Neuronal stem cell (in vitro differentiated cells): ENCODE measurements at regions not wholly inside any gene's neighbourhood (a gene's known extent, or its start where the extent isn't known, plus 50 kb on each side); places are given as distances from the start of the nearest gene placed in this dataset.

ENCODE experiments used
- DNase-seq: peaks from one replicate; pipeline ENCODE4 v3.0.0-alpha.2; 2013; ENCODE audit warnings: low spot score
- H2AFZ ChIP-seq: one replicate; pipeline ENCODE4 v1.6.1; 2013; ENCODE audit warnings: mild to moderate bottlenecking, low read length, inconsistent platforms
- H2AK5ac ChIP-seq: 2 replicates; pipeline ENCODE4 v1.6.1; 2013; ENCODE audit warnings: low read depth, mild to moderate bottlenecking, inconsistent platforms, low read length, moderate library complexity, mixed read lengths
- H2BK120ac ChIP-seq: 2 replicates; pipeline ENCODE4 v1.6.1; 2013; ENCODE audit warnings: low read depth, mild to moderate bottlenecking, inconsistent platforms, low read length, moderate library complexity, mixed read lengths
- H2BK12ac ChIP-seq: one replicate; pipeline ENCODE4 v1.6.1; 2013; ENCODE audit warnings: low read length, inconsistent platforms
- H2BK15ac ChIP-seq: 2 replicates; pipeline ENCODE4 v1.6.1; 2013; ENCODE audit warnings: mild to moderate bottlenecking, low read length, inconsistent platforms, mixed read lengths
- H2BK5ac ChIP-seq: one replicate; pipeline ENCODE4 v1.6.1; 2013; ENCODE audit warnings: inconsistent platforms, mild to moderate bottlenecking, low read length, moderate library complexity
- H3K14ac ChIP-seq: one replicate; pipeline ENCODE4 v1.6.1; 2013; ENCODE audit warnings: low read length, inconsistent platforms
- H3K18ac ChIP-seq: 2 replicates; pipeline ENCODE4 v1.6.1; 2013; ENCODE audit warnings: low read length, inconsistent platforms
- H3K23ac ChIP-seq: 2 replicates; pipeline ENCODE4 v1.6.1; 2013; ENCODE audit warnings: low read depth, mild to moderate bottlenecking, mixed read lengths, low read length, inconsistent platforms; ENCODE audit not compliant: poor library complexity
- H3K27ac ChIP-seq: replicated peaks from 3 replicates; pipeline ENCODE4 v1.5.1; 2013; ENCODE audit warnings: low read length, inconsistent platforms
- H3K27me3 ChIP-seq, 3 experiments: 2 replicates each; pipeline ENCODE4 v1.6.1; 2013; ENCODE audit warnings: low read length in 3 of 3, mild to moderate bottlenecking in 2 of 3, inconsistent platforms in 1 of 3, low read depth in 1 of 3, mixed read lengths in 1 of 3, moderate library complexity in 1 of 3; ENCODE audit not compliant: control insufficient read depth in 3 of 3, insufficient read depth in 3 of 3
- H3K36me3 ChIP-seq, 2 donors: replicated peaks in 1 of 2; 2 replicates each; pipeline ENCODE4 v1.6.1; 2013; ENCODE audit warnings: low read length in 2 of 2; ENCODE audit not compliant: control insufficient read depth in 2 of 2, insufficient read depth in 2 of 2
- H3K4ac ChIP-seq: 2 replicates; pipeline ENCODE4 v1.6.1; 2013; ENCODE audit warnings: inconsistent platforms, mild to moderate bottlenecking, low read length, moderate library complexity
- H3K4me1 ChIP-seq, 2 donors: 1 replicate in 1 of 2; 2 replicates in 1 of 2; pipeline ENCODE4 v1.6.1; 2013; ENCODE audit warnings: low read length in 2 of 2, low read depth in 1 of 2; ENCODE audit not compliant: control insufficient read depth in 2 of 2, insufficient read depth in 1 of 2
- H3K4me2 ChIP-seq: one replicate; pipeline ENCODE4 v1.6.1; 2013; ENCODE audit warnings: mild to moderate bottlenecking, low read length, inconsistent platforms; ENCODE audit not compliant: insufficient read depth, poor library complexity, severe bottlenecking
- H3K4me3 ChIP-seq, 2 donors: 2 replicates each; pipeline ENCODE4 v1.5.1; 2013; ENCODE audit warnings: low read length in 2 of 2, mild to moderate bottlenecking in 2 of 2, inconsistent platforms in 1 of 2, moderate library complexity in 1 of 2
- H3K79me1 ChIP-seq: one replicate; pipeline ENCODE4 v1.6.1; 2013; ENCODE audit warnings: low read depth, mild to moderate bottlenecking, inconsistent platforms, low read length, moderate library complexity
- H3K9ac ChIP-seq: one replicate; pipeline ENCODE4 v1.6.1; 2013; ENCODE audit warnings: mild to moderate bottlenecking, low read depth, low read length, inconsistent platforms; ENCODE audit not compliant: poor library complexity
- H3K9me3 ChIP-seq, 2 donors: replicated peaks in 1 of 2; 2 replicates each; pipeline versions ENCODE3 to v1.6.1; 2013; ENCODE audit warnings: low read length in 2 of 2, mild to moderate bottlenecking in 2 of 2, inconsistent platforms in 1 of 2, low read depth in 1 of 2, mixed read lengths in 1 of 2, moderate library complexity in 1 of 2; ENCODE audit not compliant: control insufficient read depth in 2 of 2, insufficient read depth in 1 of 2
- H4K8ac ChIP-seq: one replicate; pipeline ENCODE4 v1.6.1; 2013; ENCODE audit warnings: low read depth, mild to moderate bottlenecking, inconsistent platforms, low read length, moderate library complexity
- H4K91ac ChIP-seq: one replicate; pipeline ENCODE4 v1.6.1; 2013; ENCODE audit warnings: low read length, low read depth, mild to moderate bottlenecking, inconsistent platforms; ENCODE audit not compliant: poor library complexity
- WGBS, 2 donors: extraction: QIAGEN DNeasy Blood & Tissue Kit; methylation state at CpG; one replicate each; pipeline ENCODE4 v1.1.7; 2013; ENCODE audit warnings: missing lambda C conversion rate in 2 of 2, mixed read lengths in 1 of 2; ENCODE audit not compliant: insufficient read length in 2 of 2, insufficient replicate concordance in 1 of 2; ENCODE audit errors: extremely low coverage in 2 of 2; 5-methylcytosine and 5-hydroxymethylcytosine counted together

GRCh38 chr20:55667024-55667423 is 338.3 kb downstream of the CBLN4 start:
- Histone ChIP-seq H2BK120ac (no peak overlapping the region), H3K27me3 (no peaks in the 10 kb centered on the region), H3K36me3 (no peaks in the 10 kb centered on the region), H4K91ac (no peak overlapping the region), H2AK5ac (no peak overlapping the region), H3K4me1 (no peaks in the 10 kb centered on the region), H2AFZ (no peak overlapping the region), H2BK5ac (no peak overlapping the region), H3K27ac (no peak overlapping the region), H3K9me3 (no peaks in the 10 kb centered on the region), H3K18ac (no peak overlapping the region), H3K4me2 (no peak overlapping the region), H3K4ac (no peak overlapping the region), H3K4me3 (no peak overlapping the region), H3K79me1 (no peaks in the 10 kb centered on the region), H2BK12ac (no peak overlapping the region), H3K23ac (no peak overlapping the region), H2BK15ac (no peak overlapping the region), H4K8ac (no peak overlapping the region), H3K14ac (no peak overlapping the region), H3K9ac (no peak overlapping the region)
- DNase-seq: no peak
- no CpG with 5 or more reads among the region's 4 CpGs for WGBS, 2 donors

GRCh38 chr20:55656231-55656775 is 349.0 kb downstream of the CBLN4 start:
- WGBS, 2 donors: no CpG with 5 or more reads among the region's 3 CpGs
- no peak overlapping the region for H4K91ac ChIP-seq
- no peak overlapping the region for H2BK120ac ChIP-seq
- H3K23ac ChIP-seq: no peak overlapping the region
- no peak for DNase-seq
- no peak overlapping the region for H3K9ac ChIP-seq
- no peak overlapping the region for H2BK5ac ChIP-seq
- H3K27ac ChIP-seq: no peak overlapping the region
- H3K36me3 ChIP-seq: no peaks in the 10 kb centered on the region
- no peak overlapping the region for H2AK5ac ChIP-seq
- H3K18ac ChIP-seq: no peak overlapping the region
- no peaks in the 10 kb centered on the region for H3K27me3 ChIP-seq
- no peak overlapping the region for H2BK15ac ChIP-seq
- no peak overlapping the region for H3K4ac ChIP-seq
- no peak overlapping the region for H3K4me3 ChIP-seq
- no peak overlapping the region for H2AFZ ChIP-seq
- H3K4me2 ChIP-seq: no peak overlapping the region
- H4K8ac ChIP-seq: no peak overlapping the region
- H2BK12ac ChIP-seq: no peak overlapping the region
- no peaks in the 10 kb centered on the region for H3K4me1 ChIP-seq
- H3K79me1 ChIP-seq: no peaks in the 10 kb centered on the region
- no peak overlapping the region for H3K14ac ChIP-seq
- no peaks in the 10 kb centered on the region for H3K9me3 ChIP-seq

- H2BK5ac ChIP-seq: no peak overlapping the region
- H3K4me1 ChIP-seq: peaks cover 0 to 3% of the 10 kb centered on the region in 2 donors
- no peak overlapping the region for H3K4me2 ChIP-seq
- whole genome bisulfite sequencing, 2 donors: no CpG with 5 or more reads among the region's 6 CpGs
- H2BK15ac ChIP-seq: no peak overlapping the region
- H3K36me3 ChIP-seq: no peaks in the 10 kb centered on the region
- H2BK120ac ChIP-seq: no peak overlapping the region
- no peak overlapping the region for H2AFZ ChIP-seq
- no peak overlapping the region for H4K8ac ChIP-seq
- no peak overlapping the region for H3K14ac ChIP-seq
- no peak overlapping the region for H3K23ac ChIP-seq
- no peak overlapping the region for H2AK5ac ChIP-seq
- no peaks in the 10 kb centered on the region for H3K27me3 ChIP-seq
- no peak overlapping the region for H2BK12ac ChIP-seq
- no peak overlapping the region for H4K91ac ChIP-seq
- H3K27ac ChIP-seq: no peak overlapping the region
- DNase-seq: no peak
- no peak overlapping the region for H3K4ac ChIP-seq
- peaks cover 0 to 2% of the 10 kb centered on the region in 2 donors for H3K9me3 ChIP-seq
- H3K18ac ChIP-seq: no peak overlapping the region
- H3K9ac ChIP-seq: no peak overlapping the region
- no peak overlapping the region for H3K4me3 ChIP-seq
- no peaks in the 10 kb centered on the region for H3K79me1 ChIP-seq
Measured at GRCh38 chr20:55650657-55651360, 354.5 kb downstream of the CBLN4 start.

- H3K4ac ChIP-seq: no peak overlapping the region
- no peak overlapping the region for H3K14ac ChIP-seq
- no peaks in the 10 kb centered on the region for H3K27me3 ChIP-seq
- H2AFZ ChIP-seq: no peak overlapping the region
- no peak overlapping the region for H3K23ac ChIP-seq
- H3K27ac ChIP-seq: no peak overlapping the region
- no peak overlapping the region for H3K4me3 ChIP-seq
- no peak overlapping the region for H2AK5ac ChIP-seq
- no peak overlapping the region for H4K8ac ChIP-seq
- H3K79me1 ChIP-seq: no peaks in the 10 kb centered on the region
- no peak overlapping the region for H2BK5ac ChIP-seq
- peaks cover 0 to 3% of the 10 kb centered on the region in 2 donors for H3K4me1 ChIP-seq
- H2BK15ac ChIP-seq: no peak overlapping the region
- H2BK12ac ChIP-seq: no peak overlapping the region
- H3K9me3 ChIP-seq: peaks cover 0 to 2% of the 10 kb centered on the region in 2 donors
- peak; percentile 3 for DNase-seq
- WGBS, 2 donors: no CpG with 5 or more reads among the region's 6 CpGs
- H3K9ac ChIP-seq: no peak overlapping the region
- H3K36me3 ChIP-seq: no peaks in the 10 kb centered on the region
- no peak overlapping the region for H2BK120ac ChIP-seq
- no peak overlapping the region for H4K91ac ChIP-seq
- no peak overlapping the region for H3K4me2 ChIP-seq
- H3K18ac ChIP-seq: no peak overlapping the region
Measured at GRCh38 chr20:55649254-55649653, 356.1 kb downstream of the CBLN4 start.
